D721Med (cell line): ENCODE measurements at regions not wholly inside any gene's neighbourhood (a gene's known extent, or its start where the extent isn't known, plus 50 kb on each side); places are given as distances from the start of the nearest gene placed in this dataset.

Source experiments
- DNase-seq: peaks from one replicate; pipeline ENCODE4 v3.0.0; 2011; ENCODE audit warnings: low spot score; ENCODE audit not compliant: insufficient read length
- FAIRE-seq: peaks from 2 replicates; lab custom pipeline; 2011; peaks lifted over from hg19 to GRCh38; lab: Jason Lieb, UNC
- CTCF ChIP-seq: IDR thresholded peaks from 2 replicates; pipeline ENCODE4 v1.5.1; 2012; ENCODE audit warnings: mild to moderate bottlenecking, control low read depth; ENCODE audit not compliant: insufficient read depth; ENCODE audit errors: missing control alignments

- no peak for FAIRE-seq
- no peak for TF ChIP-seq CTCF
Observed at GRCh38 chr6:122246906-122247658, 152.4 kb upstream of the HSF2 start.

GRCh38 chr6:122248001-122248669, 151.3 kb upstream of the HSF2 start:
- FAIRE-seq (no peak), DNase-seq (no peak)
- TF ChIP-seq CTCF, result no peak

More at GRCh38 chr6:122246906-122247658, 152.4 kb upstream of the HSF2 start:
- no peak for DNase-seq

- DNase-seq (no peak), FAIRE-seq (no peak)
- TF ChIP-seq CTCF, result no peak
Observed at GRCh38 chr6:122248844-122249243, 150.6 kb upstream of the HSF2 start.

- no peak for TF ChIP-seq CTCF
- DNase-seq (no peak), FAIRE-seq (no peak)
Observed at GRCh38 chr6:122258839-122259238, 140.6 kb upstream of the HSF2 start.

GRCh38 chr6:122264557-122264956, 134.9 kb upstream of the HSF2 start:
- FAIRE-seq, result no peak
- DNase-seq, result no peak
- TF ChIP-seq CTCF, result no peak

- FAIRE-seq (no peak), DNase-seq (no peak)
- TF ChIP-seq CTCF, result no peak
Observed at GRCh38 chr6:122265755-122266154, 133.7 kb upstream of the HSF2 start.

GRCh38 chr6:122268394-122268793, 131.1 kb upstream of the HSF2 start:
- DNase-seq (no peak), FAIRE-seq (no peak)

More at GRCh38 chr6:122268394-122268793, 131.1 kb upstream of the HSF2 start:
- no peak for TF ChIP-seq CTCF
